HG03457 (cell line): ENCODE measurements at regions not wholly inside any gene's neighbourhood (a gene's known extent, or its start where the extent isn't known, plus 50 kb on each side); places are given as distances from the start of the nearest gene placed in this dataset.

Experiments
- ATAC-seq: cut with Tn5 transposase; IDR thresholded peaks from one replicate; pipeline ENCODE4 v1.9.1; 2021; ENCODE audit warnings: moderate number of reproducible peaks; ENCODE audit not compliant: unreplicated experiment

DNA sequence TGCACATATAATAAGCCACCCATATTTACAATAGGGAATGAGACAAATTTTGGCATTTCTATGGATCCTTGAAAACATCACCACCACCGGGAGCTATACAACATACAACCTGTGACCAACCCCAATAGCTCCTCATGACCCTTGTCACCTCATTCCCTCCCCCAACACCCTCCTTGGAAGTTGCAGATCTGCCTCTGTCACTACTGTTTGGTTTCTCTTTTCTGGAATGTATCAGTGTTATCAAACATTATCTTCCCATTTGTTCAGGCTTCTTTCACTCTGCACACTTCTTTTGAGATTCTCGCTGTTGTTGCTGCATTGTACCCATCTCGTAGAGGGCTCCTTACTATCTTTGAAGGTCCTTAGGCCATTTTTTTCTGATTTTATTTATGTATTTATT, 75.6 kb downstream of the ZNF280B start:
- ATAC-seq: no peak

DNA sequence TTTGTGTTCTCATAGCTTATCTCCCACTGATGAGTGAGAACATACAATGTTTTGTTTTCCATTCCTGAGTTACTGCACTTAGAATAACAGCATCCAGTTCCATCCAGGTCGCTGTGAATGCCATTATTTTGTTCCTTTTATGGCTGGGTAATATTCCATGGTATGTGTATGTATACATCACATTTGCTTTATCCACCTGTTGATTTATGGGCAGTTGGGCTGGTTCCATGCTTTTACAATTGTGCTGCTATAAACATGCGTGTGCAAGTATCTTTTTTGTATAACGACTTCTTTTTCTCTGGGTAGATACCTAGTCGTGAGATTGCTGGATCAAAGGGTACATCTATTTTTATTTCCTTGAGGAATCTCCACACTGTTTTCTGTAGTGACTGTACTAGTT, 74.8 kb downstream of the ZNF280B start:
- no peak for ATAC-seq
